ENCODE measurements at regions not wholly inside any gene's neighbourhood (a gene's known extent, or its start where the extent isn't known, plus 50 kb on each side); places are given as distances from the start of the nearest gene placed in this dataset.

- Histone ChIP-seq H3K36me3 (ENCODE audit: insufficient read depth, low read length) (no peaks in the 10 kb centered on the region), H3K27ac (ENCODE audit: low read depth, low read length) (no peak overlapping the region), H3K4me3 (ENCODE audit: low read length in 2 of 2) (no peak overlapping the region), H3K9me3 (ENCODE audit: control insufficient read depth in 1 of 2, low read length in 2 of 2) (no peaks in the 10 kb centered on the region), H3K27me3 (ENCODE audit: insufficient read depth, low read length) (no peaks in the 10 kb centered on the region), H3K4me1 (ENCODE audit: insufficient read depth, low read length) (no peaks in the 10 kb centered on the region)
- H3K27ac Mint-ChIP-seq, result no peak overlapping the region
- no peaks in the 10 kb centered on the region for H3K36me3 Mint-ChIP-seq
- DNase-seq, result no peak
- H3K4me1 Mint-ChIP-seq, result no peaks in the 10 kb centered on the region
- H3K9me3 Mint-ChIP-seq, result no peaks in the 10 kb centered on the region
- POLR2A ChIA-PET (ENCODE audit: partially characterized antibody), result no interaction called here
- H3K4me3 Mint-ChIP-seq, result no peak overlapping the region
- peaks cover 2 to 3% of the 10 kb centered on the region in 2 donors for H3K27me3 Mint-ChIP-seq
- intact Hi-C loops (cut with micrococcal nuclease), result no loop called here
- CTCF ChIA-PET (ENCODE audit: partially characterized antibody), result no interaction called here
These were observed 154.4 kb upstream of the COL5A1 start for GRCh38 chr9:134487066-134487710.

GRCh38 chr9:134488331-134489280, 153.0 kb upstream of the COL5A1 start:
- H3K4me1 Mint-ChIP-seq, result no peaks in the 10 kb centered on the region
- POLR2A ChIA-PET (ENCODE audit: partially characterized antibody), result no interaction called here
- Histone ChIP-seq H3K36me3 (ENCODE audit: insufficient read depth, low read length) (no peaks in the 10 kb centered on the region), H3K4me1 (ENCODE audit: insufficient read depth, low read length) (no peaks in the 10 kb centered on the region), H3K27me3 (ENCODE audit: insufficient read depth, low read length) (no peaks in the 10 kb centered on the region), H3K27ac (ENCODE audit: low read depth, low read length) (no peak overlapping the region), H3K9me3 (ENCODE audit: control insufficient read depth in 1 of 2, low read length in 2 of 2) (no peaks in the 10 kb centered on the region), H3K4me3 (ENCODE audit: low read length in 2 of 2) (no peak overlapping the region)
- no peaks in the 10 kb centered on the region for H3K36me3 Mint-ChIP-seq
- CTCF ChIA-PET (ENCODE audit: partially characterized antibody), result no interaction called here
- no peak overlapping the region for H3K4me3 Mint-ChIP-seq
- intact Hi-C loops (cut with micrococcal nuclease), result no loop called here
- no peaks in the 10 kb centered on the region for H3K9me3 Mint-ChIP-seq
- H3K27ac Mint-ChIP-seq, result no peak overlapping the region
- DNase-seq, result no peak
- H3K27me3 Mint-ChIP-seq, result peaks cover 2 to 11% of the 10 kb centered on the region in 2 donors

DNA sequence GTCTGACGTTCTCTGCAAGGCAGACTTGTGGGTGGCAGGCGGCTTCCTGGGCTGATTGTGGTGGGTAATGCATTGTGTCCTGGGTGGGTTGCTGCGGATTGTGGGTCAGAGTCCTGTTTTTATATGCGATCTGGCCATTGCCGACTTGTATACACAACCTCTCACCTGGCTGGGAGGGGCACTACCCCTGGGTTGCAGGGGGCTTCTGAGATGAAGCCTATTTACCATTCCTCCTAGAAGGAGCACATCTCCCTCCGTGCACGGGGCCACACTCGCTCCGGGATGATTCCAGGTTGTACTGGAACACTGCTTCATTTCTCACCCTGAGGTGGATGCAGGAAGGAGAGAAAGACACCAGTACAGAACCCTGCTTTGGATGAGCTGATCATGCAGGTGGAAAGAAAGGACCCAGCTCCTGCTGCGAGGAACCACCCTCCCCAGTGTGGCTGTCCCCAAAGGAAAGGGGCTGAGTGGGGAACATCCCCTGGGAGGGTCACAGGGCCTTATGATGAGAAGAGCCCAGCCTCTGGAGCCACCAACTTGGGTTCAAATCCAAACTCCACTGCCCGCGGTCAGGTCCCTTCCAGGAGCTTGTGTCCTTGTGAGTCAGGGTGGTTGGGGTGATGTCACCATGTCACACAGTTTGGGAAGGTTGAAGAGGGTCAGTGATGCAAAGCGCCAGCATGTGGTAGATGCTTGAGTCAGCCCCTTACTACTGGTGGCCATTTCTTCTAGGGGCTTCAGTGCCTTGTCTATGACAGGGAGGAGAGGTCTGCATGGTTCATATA, 151.8 kb upstream of the COL5A1 start:
- H3K4me3 ChIP-seq (ENCODE audit: low read length in 2 of 2), result no peak overlapping the region
- H3K4me3 Mint-ChIP-seq, result no peak overlapping the region
- no peaks in the 10 kb centered on the region for H3K9me3 ChIP-seq (ENCODE audit: control insufficient read depth in 1 of 2, low read length in 2 of 2)
- H3K27ac Mint-ChIP-seq, result no peak overlapping the region
- H3K27me3 ChIP-seq (ENCODE audit: insufficient read depth, low read length), result no peaks in the 10 kb centered on the region
- no peak overlapping the region for H3K27ac ChIP-seq (ENCODE audit: low read depth, low read length)
- intact Hi-C loops (cut with micrococcal nuclease), result no loop called here
- no peaks in the 10 kb centered on the region for H3K4me1 Mint-ChIP-seq
- no peaks in the 10 kb centered on the region for H3K36me3 Mint-ChIP-seq
- no peaks in the 10 kb centered on the region for H3K36me3 ChIP-seq (ENCODE audit: insufficient read depth, low read length)
- POLR2A ChIA-PET (ENCODE audit: partially characterized antibody), result no interaction called here
- no peaks in the 10 kb centered on the region for H3K9me3 Mint-ChIP-seq
- CTCF ChIA-PET (ENCODE audit: partially characterized antibody), result no interaction called here
- no peaks in the 10 kb centered on the region for H3K4me1 ChIP-seq (ENCODE audit: insufficient read depth, low read length)
- DNase-seq, result no peak
- peaks cover 2 to 11% of the 10 kb centered on the region in 2 donors for H3K27me3 Mint-ChIP-seq

GRCh38 chr9:134490446-134490845, 151.2 kb upstream of the COL5A1 start:
- Histone ChIP-seq H3K9me3 (ENCODE audit: control insufficient read depth in 1 of 2, low read length in 2 of 2) (no peaks in the 10 kb centered on the region), H3K36me3 (ENCODE audit: insufficient read depth, low read length) (no peaks in the 10 kb centered on the region), H3K27ac (ENCODE audit: low read depth, low read length) (no peak overlapping the region), H3K27me3 (ENCODE audit: insufficient read depth, low read length) (no peaks in the 10 kb centered on the region), H3K4me3 (ENCODE audit: low read length in 2 of 2) (no peak overlapping the region), H3K4me1 (ENCODE audit: insufficient read depth, low read length) (no peaks in the 10 kb centered on the region)
- POLR2A ChIA-PET (ENCODE audit: partially characterized antibody), result no interaction called here
- Mint-ChIP-seq H3K4me3 (no peak overlapping the region), H3K9me3 (no peaks in the 10 kb centered on the region), H3K4me1 (no peaks in the 10 kb centered on the region), H3K36me3 (no peaks in the 10 kb centered on the region), H3K27me3 (peaks cover 2 to 11% of the 10 kb centered on the region in 2 donors), H3K27ac (no peak overlapping the region)
- CTCF ChIA-PET (ENCODE audit: partially characterized antibody), result no interaction called here
- no peak for DNase-seq
- intact Hi-C loops (cut with micrococcal nuclease), result no loop called here

GRCh38 chr9:134491196-134491835, 150.3 kb upstream of the COL5A1 start:
- H3K27ac ChIP-seq (ENCODE audit: low read depth, low read length), result no peak overlapping the region
- H3K9me3 Mint-ChIP-seq, result no peaks in the 10 kb centered on the region
- H3K9me3 ChIP-seq (ENCODE audit: control insufficient read depth in 1 of 2, low read length in 2 of 2), result no peaks in the 10 kb centered on the region
- H3K27me3 ChIP-seq (ENCODE audit: insufficient read depth, low read length), result no peaks in the 10 kb centered on the region
- no peaks in the 10 kb centered on the region for H3K36me3 Mint-ChIP-seq
- CTCF ChIA-PET (ENCODE audit: partially characterized antibody), result no interaction called here
- no peak for DNase-seq
- H3K27ac Mint-ChIP-seq, result no peak overlapping the region
- H3K27me3 Mint-ChIP-seq, result peaks cover 2 to 11% of the 10 kb centered on the region in 2 donors
- intact Hi-C loops (cut with micrococcal nuclease), result no loop called here
- POLR2A ChIA-PET (ENCODE audit: partially characterized antibody), result no interaction called here
- no peaks in the 10 kb centered on the region for H3K4me1 ChIP-seq (ENCODE audit: insufficient read depth, low read length)
- no peak overlapping the region for H3K4me3 Mint-ChIP-seq
- no peaks in the 10 kb centered on the region for H3K4me1 Mint-ChIP-seq
- H3K4me3 ChIP-seq (ENCODE audit: low read length in 2 of 2), result no peak overlapping the region
- H3K36me3 ChIP-seq (ENCODE audit: insufficient read depth, low read length), result no peaks in the 10 kb centered on the region

- CTCF ChIA-PET (ENCODE audit: partially characterized antibody), result no interaction called here
These were observed 149.7 kb upstream of the COL5A1 start for GRCh38 chr9:134491856-134492255.

GRCh38 chr9:134492281-134492691, 149.3 kb upstream of the COL5A1 start:
- Histone ChIP-seq H3K9me3 (ENCODE audit: control insufficient read depth in 1 of 2, low read length in 2 of 2) (no peaks in the 10 kb centered on the region), H3K27ac (ENCODE audit: low read depth, low read length) (no peak overlapping the region), H3K4me3 (ENCODE audit: low read length in 2 of 2) (no peak overlapping the region), H3K36me3 (ENCODE audit: insufficient read depth, low read length) (no peaks in the 10 kb centered on the region), H3K27me3 (ENCODE audit: insufficient read depth, low read length) (no peaks in the 10 kb centered on the region), H3K4me1 (ENCODE audit: insufficient read depth, low read length) (no peaks in the 10 kb centered on the region)
- peaks cover 2 to 11% of the 10 kb centered on the region in 2 donors for H3K27me3 Mint-ChIP-seq
- DNase-seq, result no peak
- no peaks in the 10 kb centered on the region for H3K4me1 Mint-ChIP-seq
- POLR2A ChIA-PET (ENCODE audit: partially characterized antibody), result no interaction called here
- H3K9me3 Mint-ChIP-seq, result no peaks in the 10 kb centered on the region
- CTCF ChIA-PET (ENCODE audit: partially characterized antibody), result no interaction called here
- intact Hi-C loops (cut with micrococcal nuclease), result no loop called here
- H3K27ac Mint-ChIP-seq, result no peak overlapping the region
- H3K36me3 Mint-ChIP-seq, result no peaks in the 10 kb centered on the region
- no peak overlapping the region for H3K4me3 Mint-ChIP-seq

More at GRCh38 chr9:134491856-134492255, 149.7 kb upstream of the COL5A1 start:
- Histone ChIP-seq H3K4me3 (ENCODE audit: low read length in 2 of 2) (no peak overlapping the region), H3K36me3 (ENCODE audit: insufficient read depth, low read length) (no peaks in the 10 kb centered on the region), H3K27ac (ENCODE audit: low read depth, low read length) (no peak overlapping the region), H3K9me3 (ENCODE audit: control insufficient read depth in 1 of 2, low read length in 2 of 2) (no peaks in the 10 kb centered on the region), H3K4me1 (ENCODE audit: insufficient read depth, low read length) (no peaks in the 10 kb centered on the region), H3K27me3 (ENCODE audit: insufficient read depth, low read length) (no peaks in the 10 kb centered on the region)
- H3K9me3 Mint-ChIP-seq, result no peaks in the 10 kb centered on the region
- H3K4me1 Mint-ChIP-seq, result no peaks in the 10 kb centered on the region
- no peak overlapping the region for H3K27ac Mint-ChIP-seq
- peaks cover 2 to 11% of the 10 kb centered on the region in 2 donors for H3K27me3 Mint-ChIP-seq
- DNase-seq, result no peak
- intact Hi-C loops (cut with micrococcal nuclease), result no loop called here
- POLR2A ChIA-PET (ENCODE audit: partially characterized antibody), result no interaction called here
- no peak overlapping the region for H3K4me3 Mint-ChIP-seq
- no peaks in the 10 kb centered on the region for H3K36me3 Mint-ChIP-seq
